Smooth muscle cell (in vitro differentiated cells): ENCODE measurements at regions not wholly inside any gene's neighbourhood (a gene's known extent, or its start where the extent isn't known, plus 50 kb on each side); places are given as distances from the start of the nearest gene placed in this dataset.

Source experiments
- DNase-seq: peaks from one replicate; lab custom pipeline; 2025; ENCODE audit not compliant: unreplicated experiment; lab: John Stamatoyannopoulos, UW
- H2AFZ ChIP-seq: fragments of 200-600 bp; sonication (generic); 2 replicates; pipeline ENCODE4 v1.6.0; 2016; ENCODE audit warnings: antibody characterized with exemption, low read depth, mild to moderate bottlenecking
- H3F3A ChIP-seq: fragments of 200-600 bp; sonication (generic); 2 replicates; pipeline ENCODE4 v1.6.0; 2017; ENCODE audit warnings: antibody characterized with exemption, low read depth
- H3K27ac ChIP-seq: fragments of 200-600 bp; sonication (generic); 2 replicates; pipeline ENCODE4 v1.5.1; 2016; ENCODE audit warnings: low read depth, mild to moderate bottlenecking
- H3K27me3 ChIP-seq: fragments of 200-600 bp; sonication (generic); 2 replicates; pipeline ENCODE4 v1.6.1; 2016; ENCODE audit warnings: low read depth, mild to moderate bottlenecking
- H3K36me3 ChIP-seq: fragments of 200-600 bp; sonication (generic); 2 replicates; pipeline ENCODE4 v1.5.1; 2016; ENCODE audit warnings: low read depth
- H3K4me1 ChIP-seq: fragments of 200-600 bp; sonication (generic); 2 replicates; pipeline ENCODE4 v1.5.1; 2016; ENCODE audit warnings: low read depth
- H3K4me2 ChIP-seq: fragments of 200-600 bp; sonication (generic); 2 replicates; pipeline ENCODE4 v1.6.0; 2016; ENCODE audit warnings: mild to moderate bottlenecking
- H3K4me3 ChIP-seq: fragments of 200-600 bp; sonication (generic); 2 replicates; pipeline ENCODE4 v1.5.1; 2016; ENCODE audit warnings: mild to moderate bottlenecking
- H3K79me2 ChIP-seq: fragments of 200-600 bp; sonication (generic); 2 replicates; pipeline ENCODE4 v1.6.0; 2016; ENCODE audit warnings: low read depth, mild to moderate bottlenecking
- H3K9ac ChIP-seq: fragments of 200-600 bp; sonication (generic); 2 replicates; pipeline ENCODE4 v1.6.0; 2016; ENCODE audit warnings: low read depth
- H3K9me3 ChIP-seq: fragments of 200-600 bp; sonication (generic); replicated peaks from 2 replicates; pipeline ENCODE4 v1.5.1; 2016; ENCODE audit warnings: low read depth
- H4K20me1 ChIP-seq: fragments of 200-600 bp; sonication (generic); 2 replicates; pipeline ENCODE4 v1.6.0; 2016; ENCODE audit warnings: low read depth
- CTCF ChIP-seq: fragments of 200-600 bp; sonication (generic); IDR thresholded peaks from 2 replicates; pipeline ENCODE4 v1.5.1; 2017; ENCODE audit warnings: borderline replicate concordance, mild to moderate bottlenecking, antibody characterized with exemption; ENCODE audit not compliant: insufficient read depth, poor library complexity, severe bottlenecking
- WGBS: methylation state at CpG from one replicate; pipeline ENCODE4 v1.1.7; 2016; ENCODE audit warnings: low lambda C conversion rate; 5-methylcytosine and 5-hydroxymethylcytosine counted together

DNA sequence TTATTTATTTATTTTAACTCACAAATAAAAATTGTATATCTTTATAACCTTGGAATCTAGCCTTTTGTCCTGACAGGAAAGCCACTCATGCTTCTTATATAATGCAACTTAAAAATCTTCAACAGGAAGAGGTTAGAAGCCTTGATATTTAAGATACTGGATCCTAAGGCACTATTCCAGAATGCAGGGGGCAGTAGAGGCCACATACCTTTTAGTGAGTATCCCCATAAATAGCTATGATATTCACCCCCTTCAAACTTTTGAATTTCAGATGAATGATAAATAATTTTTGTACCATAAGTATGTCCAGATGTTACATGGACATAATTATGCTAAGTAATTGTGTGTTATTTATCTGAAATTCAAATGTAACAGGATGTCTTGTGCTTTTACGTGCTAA lies 592.7 kb upstream of the VRK2 start:
- H3K27me3 ChIP-seq, result no peaks in the 10 kb centered on the region
- H2AFZ ChIP-seq, result no peak overlapping the region
- H3F3A ChIP-seq, result no peaks in the 10 kb centered on the region
- WGBS, result 93% methylated on average over 1 of the region's 1 CpG
- H3K4me1 ChIP-seq, result no peaks in the 10 kb centered on the region
- no peak overlapping the region for H3K9ac ChIP-seq
- no peak for DNase-seq
- H4K20me1 ChIP-seq, result no peaks in the 10 kb centered on the region
- peak; percentile 15 for TF ChIP-seq CTCF
- H3K27ac ChIP-seq, result no peak overlapping the region
- H3K36me3 ChIP-seq, result no peaks in the 10 kb centered on the region
- no peaks in the 10 kb centered on the region for H3K79me2 ChIP-seq
- H3K4me2 ChIP-seq, result no peak overlapping the region
- no peaks in the 10 kb centered on the region for H3K9me3 ChIP-seq
- no peak overlapping the region for H3K4me3 ChIP-seq

DNA sequence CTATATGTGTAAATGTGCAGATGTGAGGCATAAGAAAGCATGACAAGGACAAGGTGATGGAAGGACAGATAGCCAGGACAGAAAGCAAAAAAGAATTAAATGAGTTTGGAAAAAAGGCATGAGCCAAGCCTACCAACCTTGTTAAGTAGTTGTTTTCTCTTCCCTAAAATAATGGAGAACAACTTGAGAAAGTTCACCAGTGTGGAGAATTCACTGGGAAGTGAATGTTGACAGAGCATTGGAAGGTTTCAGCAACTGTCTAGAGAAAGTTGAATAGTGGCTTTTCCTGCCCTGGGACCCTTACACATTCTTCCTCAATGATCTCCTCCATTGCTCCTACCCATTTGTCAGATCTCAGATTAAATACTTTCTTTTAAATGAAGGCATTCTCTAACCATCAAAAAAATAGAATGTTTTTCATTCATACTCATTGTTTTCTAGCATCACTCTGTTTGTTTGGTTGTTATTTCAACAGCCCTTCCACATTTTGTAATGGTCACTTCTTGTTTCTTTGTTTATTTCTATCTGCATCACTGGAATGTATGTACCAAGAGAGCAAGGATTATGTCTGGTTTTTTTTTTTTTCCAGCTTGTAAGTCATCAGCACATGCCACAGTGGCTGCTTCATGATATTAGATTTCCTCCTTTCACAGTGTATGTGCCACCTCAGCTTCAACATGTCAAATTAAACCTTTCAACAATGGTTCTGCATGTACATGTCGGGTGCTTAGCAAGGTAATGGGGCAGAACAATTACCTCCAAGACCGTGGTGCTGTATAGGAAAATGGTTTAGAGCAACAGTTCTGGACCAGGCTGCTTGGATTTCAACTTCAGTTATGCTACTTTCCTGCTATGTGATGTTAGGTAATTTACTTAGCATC lies 586.0 kb upstream of the VRK2 start:
- Histone ChIP-seq H3K9ac (no peak overlapping the region), H3K36me3 (no peaks in the 10 kb centered on the region), H3K4me1 (no peaks in the 10 kb centered on the region), H3F3A (no peaks in the 10 kb centered on the region), H4K20me1 (no peaks in the 10 kb centered on the region), H3K4me2 (no peak overlapping the region), H2AFZ (no peak overlapping the region), H3K79me2 (no peaks in the 10 kb centered on the region), H3K9me3 (no peaks in the 10 kb centered on the region), H3K27ac (no peak overlapping the region), H3K27me3 (no peaks in the 10 kb centered on the region), H3K4me3 (no peak overlapping the region)
- no peak for DNase-seq
- TF ChIP-seq CTCF, result no peak
- WGBS, result 75% methylated on average over 2 of the region's 2 CpGs

DNA sequence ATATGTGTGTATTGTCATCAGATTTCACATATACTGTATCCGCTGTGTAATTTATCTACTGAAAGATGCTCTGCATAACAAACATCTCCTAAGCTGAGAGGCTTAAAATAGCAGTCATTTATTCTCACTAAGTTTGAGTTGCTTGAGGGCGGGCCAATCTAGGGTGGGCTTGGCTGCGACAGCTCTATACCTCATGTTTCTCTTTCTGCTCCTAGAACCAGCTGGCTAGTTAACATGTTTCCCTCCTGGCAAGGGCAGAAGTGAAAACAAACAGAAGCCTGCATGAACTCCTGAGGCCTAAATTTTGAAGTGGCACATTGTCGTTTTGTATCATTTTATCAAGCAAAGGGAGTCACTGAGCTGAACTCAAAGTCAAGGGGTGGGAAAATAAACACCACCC lies 585.0 kb upstream of the VRK2 start:
- Histone ChIP-seq H3K4me2 (no peak overlapping the region), H4K20me1 (no peaks in the 10 kb centered on the region), H3K4me3 (no peak overlapping the region), H3K27me3 (no peaks in the 10 kb centered on the region), H3K79me2 (no peaks in the 10 kb centered on the region), H3K9me3 (no peaks in the 10 kb centered on the region), H3F3A (no peaks in the 10 kb centered on the region), H2AFZ (no peak overlapping the region), H3K36me3 (no peaks in the 10 kb centered on the region), H3K4me1 (no peaks in the 10 kb centered on the region), H3K27ac (no peak overlapping the region), H3K9ac (no peak overlapping the region)
- WGBS, result 81% methylated on average over 4 of the region's 4 CpGs
- no peak for DNase-seq
- TF ChIP-seq CTCF, result no peak

- TF ChIP-seq CTCF, result no peak
- Histone ChIP-seq H3K27ac (no peak overlapping the region), H3F3A (no peaks in the 10 kb centered on the region), H3K27me3 (no peaks in the 10 kb centered on the region), H4K20me1 (no peaks in the 10 kb centered on the region), H2AFZ (no peak overlapping the region), H3K4me3 (no peak overlapping the region), H3K36me3 (no peaks in the 10 kb centered on the region), H3K4me1 (no peaks in the 10 kb centered on the region), H3K79me2 (no peaks in the 10 kb centered on the region), H3K9me3 (no peaks in the 10 kb centered on the region), H3K9ac (no peak overlapping the region), H3K4me2 (no peak overlapping the region)
- WGBS, result 85% methylated on average over 6 of the region's 6 CpGs
- DNase-seq, result no peak
These were observed 581.5 kb upstream of the VRK2 start for GRCh38 chr2:57465067-57465466.
